Activated naive CD8-positive, alpha-beta T cell treated with anti-CD3 and anti-CD28 coated beads for 36 hours (primary cell): ENCODE measurements at regions not wholly inside any gene's neighbourhood (a gene's known extent, or its start where the extent isn't known, plus 50 kb on each side); places are given as distances from the start of the nearest gene placed in this dataset.

Source experiments
- DNase-seq: peaks from one replicate; pipeline ENCODE4 v3.0.0; 2021
- H3K27ac Mint-ChIP-seq: one replicate; pipeline ENCODE4 v1.8.0; 2022; ENCODE audit warnings: mild to moderate bottlenecking, moderate library complexity, mixed read lengths
- H3K27me3 Mint-ChIP-seq: one replicate; pipeline ENCODE4 v1.8.0; 2022; ENCODE audit warnings: mild to moderate bottlenecking, mixed read lengths
- H3K36me3 Mint-ChIP-seq: one replicate; pipeline ENCODE4 v1.8.0; 2021; ENCODE audit warnings: mild to moderate bottlenecking, mixed read lengths
- H3K4me1 Mint-ChIP-seq: one replicate; pipeline ENCODE4 v1.8.0; 2021; ENCODE audit warnings: mixed read lengths
- H3K4me3 Mint-ChIP-seq: one replicate; pipeline ENCODE4 v1.8.0; 2022; ENCODE audit warnings: mild to moderate bottlenecking, moderate library complexity, mixed read lengths
- H3K9me3 Mint-ChIP-seq: one replicate; pipeline ENCODE4 v1.8.0; 2022; ENCODE audit warnings: mixed read lengths

- Mint-ChIP-seq H3K27ac (no peak overlapping the region), H3K9me3 (no peaks in the 10 kb centered on the region), H3K4me1 (peaks cover 14% of the 10 kb centered on the region), H3K36me3 (no peaks in the 10 kb centered on the region), H3K4me3 (no peak overlapping the region), H3K27me3 (no peaks in the 10 kb centered on the region)
- no peak for DNase-seq
Observed at GRCh38 chr17:34842235-34842634, 119.0 kb downstream of the CCT6B start.

GRCh38 chr17:34841467-34841866, 119.8 kb downstream of the CCT6B start:
- Mint-ChIP-seq H3K9me3 (no peaks in the 10 kb centered on the region), H3K36me3 (no peaks in the 10 kb centered on the region), H3K4me1 (peaks cover 14% of the 10 kb centered on the region), H3K27ac (no peak overlapping the region), H3K4me3 (no peak overlapping the region), H3K27me3 (no peaks in the 10 kb centered on the region)
- no peak for DNase-seq

DNA sequence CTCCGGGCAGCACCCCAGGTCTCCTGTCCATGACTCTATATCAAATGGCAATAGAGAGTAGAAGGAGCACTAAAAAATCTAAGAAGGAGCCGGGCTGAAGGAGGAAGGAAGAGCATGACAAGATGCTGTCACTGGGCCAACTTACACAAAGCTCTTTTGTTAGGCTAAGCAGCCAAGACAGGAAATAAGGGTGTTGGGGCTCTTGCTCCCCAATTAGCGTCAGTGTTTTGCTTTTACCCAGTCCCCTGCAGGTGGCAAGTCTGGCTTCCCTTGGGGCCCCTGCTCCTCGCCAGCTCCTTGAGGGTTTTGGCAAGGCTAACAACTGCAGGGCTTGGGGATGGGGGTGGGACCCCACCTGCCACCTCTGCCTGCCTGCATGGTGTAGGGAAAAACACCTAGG, 120.5 kb downstream of the CCT6B start:
- Mint-ChIP-seq H3K36me3 (no peaks in the 10 kb centered on the region), H3K4me3 (no peak overlapping the region), H3K4me1 (peaks cover 14% of the 10 kb centered on the region), H3K27ac (no peak overlapping the region), H3K9me3 (no peaks in the 10 kb centered on the region), H3K27me3 (no peaks in the 10 kb centered on the region)
- DNase-seq: no peak

DNA sequence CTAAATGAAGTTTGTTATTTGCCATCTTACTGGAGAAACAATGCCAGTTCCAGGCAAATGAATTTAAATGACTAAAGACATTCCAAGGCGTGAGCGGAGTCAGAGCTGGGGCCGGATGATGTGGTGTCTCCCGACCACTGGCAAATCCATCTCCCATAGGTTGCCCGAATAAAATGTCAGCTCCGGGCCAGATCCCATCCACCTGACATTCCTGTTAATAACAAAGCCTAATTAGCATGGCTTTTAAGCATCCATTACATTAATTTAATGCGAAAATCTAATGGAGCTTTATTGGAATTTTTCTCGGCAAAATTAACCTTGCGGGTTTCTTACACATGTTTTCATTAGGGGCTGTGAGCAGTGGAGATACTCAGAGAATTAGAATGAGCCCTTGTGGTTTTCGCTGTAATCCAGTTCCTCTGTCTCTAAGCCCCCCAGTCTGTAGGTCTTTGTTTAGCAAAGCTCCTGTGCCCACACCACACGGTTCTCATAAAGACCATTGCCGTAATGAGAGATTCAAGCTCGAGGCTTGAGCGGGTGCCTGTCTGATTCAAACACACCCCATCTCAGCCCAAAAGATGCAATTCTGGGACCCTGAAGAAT, 123.3 kb downstream of the CCT6B start:
- Mint-ChIP-seq H3K4me3 (no peak overlapping the region), H3K36me3 (no peaks in the 10 kb centered on the region), H3K4me1 (peaks cover 14% of the 10 kb centered on the region), H3K27ac (no peak overlapping the region), H3K9me3 (no peaks in the 10 kb centered on the region), H3K27me3 (no peaks in the 10 kb centered on the region)
- DNase-seq: no peak

GRCh38 chr17:34832376-34832775, 128.9 kb downstream of the CCT6B start:
- no peaks in the 10 kb centered on the region for H3K9me3 Mint-ChIP-seq
- H3K36me3 Mint-ChIP-seq: no peaks in the 10 kb centered on the region

GRCh38 chr17:34827008-34827407, 134.3 kb downstream of the CCT6B start:
- no peaks in the 10 kb centered on the region for H3K36me3 Mint-ChIP-seq
- H3K27ac Mint-ChIP-seq: no peak overlapping the region
- no peaks in the 10 kb centered on the region for H3K4me1 Mint-ChIP-seq
- DNase-seq: no peak
- no peaks in the 10 kb centered on the region for H3K9me3 Mint-ChIP-seq
- no peak overlapping the region for H3K4me3 Mint-ChIP-seq
- H3K27me3 Mint-ChIP-seq: no peaks in the 10 kb centered on the region

More at GRCh38 chr17:34832376-34832775, 128.9 kb downstream of the CCT6B start:
- DNase-seq: no peak
- Mint-ChIP-seq H3K4me3 (no peak overlapping the region), H3K4me1 (no peaks in the 10 kb centered on the region), H3K27me3 (no peaks in the 10 kb centered on the region), H3K27ac (no peak overlapping the region)

DNA sequence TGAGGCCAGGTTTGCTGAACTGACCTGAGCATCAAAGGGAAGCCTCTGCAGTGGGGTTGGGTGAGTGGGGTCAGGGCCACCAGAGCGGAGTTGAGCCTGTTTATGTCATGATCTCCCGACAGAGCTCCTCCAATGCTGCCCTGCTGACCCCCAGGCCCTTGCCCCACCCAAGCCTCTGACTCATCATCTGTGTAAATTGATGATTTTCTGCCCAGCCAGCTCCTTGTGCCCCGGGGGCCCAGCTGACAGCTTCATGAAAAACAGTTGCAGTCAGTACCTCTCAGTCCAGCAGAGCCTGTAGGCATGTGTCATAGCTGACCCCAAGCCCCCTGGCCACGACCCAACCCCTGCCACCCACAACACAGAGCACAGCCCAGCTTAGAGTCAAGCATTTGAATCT, 134.9 kb downstream of the CCT6B start:
- H3K4me1 Mint-ChIP-seq: no peaks in the 10 kb centered on the region
- no peak overlapping the region for H3K27ac Mint-ChIP-seq
- H3K9me3 Mint-ChIP-seq: no peaks in the 10 kb centered on the region

GRCh38 chr17:34825884-34826283, 135.4 kb downstream of the CCT6B start:
- no peak for DNase-seq
- no peaks in the 10 kb centered on the region for H3K36me3 Mint-ChIP-seq
- H3K27ac Mint-ChIP-seq: no peak overlapping the region
- H3K27me3 Mint-ChIP-seq: peaks cover 3% of the 10 kb centered on the region
- no peaks in the 10 kb centered on the region for H3K4me1 Mint-ChIP-seq
- no peak overlapping the region for H3K4me3 Mint-ChIP-seq
- no peaks in the 10 kb centered on the region for H3K9me3 Mint-ChIP-seq

More for the DNA sequence above, 134.9 kb downstream of the CCT6B start:
- peaks cover 2% of the 10 kb centered on the region for H3K27me3 Mint-ChIP-seq
- no peak for DNase-seq
- no peak overlapping the region for H3K4me3 Mint-ChIP-seq
- no peaks in the 10 kb centered on the region for H3K36me3 Mint-ChIP-seq

- DNase-seq: no peak
- Mint-ChIP-seq H3K27ac (no peak overlapping the region), H3K36me3 (no peaks in the 10 kb centered on the region), H3K4me1 (no peaks in the 10 kb centered on the region), H3K27me3 (peaks cover 3% of the 10 kb centered on the region), H3K9me3 (no peaks in the 10 kb centered on the region), H3K4me3 (no peak overlapping the region)
Observed at GRCh38 chr17:34825102-34825501, 136.2 kb downstream of the CCT6B start.

GRCh38 chr17:34823023-34823422, 138.2 kb downstream of the CCT6B start:
- H3K4me3 Mint-ChIP-seq: no peak overlapping the region
- no peak overlapping the region for H3K27ac Mint-ChIP-seq
- no peaks in the 10 kb centered on the region for H3K4me1 Mint-ChIP-seq
- H3K36me3 Mint-ChIP-seq: no peaks in the 10 kb centered on the region
- peaks cover 3% of the 10 kb centered on the region for H3K27me3 Mint-ChIP-seq
- no peaks in the 10 kb centered on the region for H3K9me3 Mint-ChIP-seq
- no peak for DNase-seq

- Mint-ChIP-seq H3K27ac (no peak overlapping the region), H3K27me3 (peaks cover 3% of the 10 kb centered on the region), H3K4me3 (no peak overlapping the region), H3K36me3 (no peaks in the 10 kb centered on the region), H3K4me1 (no peaks in the 10 kb centered on the region), H3K9me3 (no peaks in the 10 kb centered on the region)
- no peak for DNase-seq
Observed at GRCh38 chr17:34822007-34822739, 139.1 kb downstream of the CCT6B start.

GRCh38 chr17:34820922-34821321, 140.3 kb downstream of the CCT6B start:
- DNase-seq: no peak
- Mint-ChIP-seq H3K36me3 (no peaks in the 10 kb centered on the region), H3K4me3 (no peak overlapping the region), H3K27me3 (peaks cover 3% of the 10 kb centered on the region), H3K27ac (no peak overlapping the region), H3K4me1 (peaks cover 2% of the 10 kb centered on the region), H3K9me3 (no peaks in the 10 kb centered on the region)

- Mint-ChIP-seq H3K27ac (no peak overlapping the region), H3K9me3 (no peaks in the 10 kb centered on the region), H3K4me3 (no peak overlapping the region), H3K27me3 (peaks cover 3% of the 10 kb centered on the region), H3K4me1 (peaks cover 2% of the 10 kb centered on the region), H3K36me3 (no peaks in the 10 kb centered on the region)
- no peak for DNase-seq
Observed at GRCh38 chr17:34820248-34820801, 140.9 kb downstream of the CCT6B start.

- DNase-seq: no peak
- Mint-ChIP-seq H3K4me1 (peaks cover 2% of the 10 kb centered on the region), H3K27me3 (peaks cover 3% of the 10 kb centered on the region), H3K9me3 (no peaks in the 10 kb centered on the region), H3K4me3 (no peak overlapping the region), H3K27ac (no peak overlapping the region), H3K36me3 (no peaks in the 10 kb centered on the region)
Observed at GRCh38 chr17:34817252-34818035, 143.8 kb downstream of the CCT6B start.

GRCh38 chr17:34816848-34817247, 144.4 kb downstream of the CCT6B start:
- peaks cover 2% of the 10 kb centered on the region for H3K4me1 Mint-ChIP-seq
- H3K27me3 Mint-ChIP-seq: peaks cover 3% of the 10 kb centered on the region

More at GRCh38 chr17:34816848-34817247, 144.4 kb downstream of the CCT6B start:
- Mint-ChIP-seq H3K9me3 (no peaks in the 10 kb centered on the region), H3K36me3 (no peaks in the 10 kb centered on the region), H3K27ac (no peak overlapping the region), H3K4me3 (no peak overlapping the region)
- DNase-seq: no peak
